SK-N-SH treated with all-trans-retinoic acid at 6 μM for 48 hours (cell line): ENCODE measurements at regions not wholly inside any gene's neighbourhood (a gene's known extent, or its start where the extent isn't known, plus 50 kb on each side); places are given as distances from the start of the nearest gene placed in this dataset.

Experiments
- ISL1 ChIP-seq: fragments of 250-450 bp; sonication (Bioruptor Pico); IDR thresholded peaks from 2 replicates; pipeline ENCODE4 v2.1.2; 2022; ENCODE audit warnings: mild to moderate bottlenecking, moderate library complexity
- OSR1 ChIP-seq: fragments of 250-450 bp; sonication (Bioruptor Pico); IDR thresholded peaks from 2 replicates; pipeline ENCODE4 v1.8.0; 2022; ENCODE audit warnings: moderate library complexity, mild to moderate bottlenecking, inconsistent platforms
- PATZ1 ChIP-seq: fragments of 250-450 bp; sonication (Bioruptor Pico); IDR thresholded peaks from 2 replicates; pipeline ENCODE4 v1.8.0; 2020; ENCODE audit warnings: mild to moderate bottlenecking, moderate library complexity, borderline replicate concordance
- ZFP30 ChIP-seq: fragments of 450-650 bp; formaldehyde crosslinking; IDR thresholded peaks from 2 replicates; pipeline ENCODE4 v1.5.0; 2022; ENCODE audit warnings: mild to moderate bottlenecking, moderate library complexity

- TF ChIP-seq ZFP30, result no peak
- no peak for TF ChIP-seq PATZ1
- no peak for TF ChIP-seq ISL1 (CRISPR knock-in tag)
- no peak for TF ChIP-seq OSR1
Observed at GRCh38 chr21:16908077-16908476, 604.8 kb upstream of the CXADR start.
